ENCODE measurements at regions not wholly inside any gene's neighbourhood (a gene's known extent, or its start where the extent isn't known, plus 50 kb on each side); places are given as distances from the start of the nearest gene placed in this dataset.

- TF ChIP-seq E2F4 (IDR thresholded peaks at IDR 0.05; ENCODE audit: low read depth, low read length): no peak
- TF ChIP-seq, protein P1, sequence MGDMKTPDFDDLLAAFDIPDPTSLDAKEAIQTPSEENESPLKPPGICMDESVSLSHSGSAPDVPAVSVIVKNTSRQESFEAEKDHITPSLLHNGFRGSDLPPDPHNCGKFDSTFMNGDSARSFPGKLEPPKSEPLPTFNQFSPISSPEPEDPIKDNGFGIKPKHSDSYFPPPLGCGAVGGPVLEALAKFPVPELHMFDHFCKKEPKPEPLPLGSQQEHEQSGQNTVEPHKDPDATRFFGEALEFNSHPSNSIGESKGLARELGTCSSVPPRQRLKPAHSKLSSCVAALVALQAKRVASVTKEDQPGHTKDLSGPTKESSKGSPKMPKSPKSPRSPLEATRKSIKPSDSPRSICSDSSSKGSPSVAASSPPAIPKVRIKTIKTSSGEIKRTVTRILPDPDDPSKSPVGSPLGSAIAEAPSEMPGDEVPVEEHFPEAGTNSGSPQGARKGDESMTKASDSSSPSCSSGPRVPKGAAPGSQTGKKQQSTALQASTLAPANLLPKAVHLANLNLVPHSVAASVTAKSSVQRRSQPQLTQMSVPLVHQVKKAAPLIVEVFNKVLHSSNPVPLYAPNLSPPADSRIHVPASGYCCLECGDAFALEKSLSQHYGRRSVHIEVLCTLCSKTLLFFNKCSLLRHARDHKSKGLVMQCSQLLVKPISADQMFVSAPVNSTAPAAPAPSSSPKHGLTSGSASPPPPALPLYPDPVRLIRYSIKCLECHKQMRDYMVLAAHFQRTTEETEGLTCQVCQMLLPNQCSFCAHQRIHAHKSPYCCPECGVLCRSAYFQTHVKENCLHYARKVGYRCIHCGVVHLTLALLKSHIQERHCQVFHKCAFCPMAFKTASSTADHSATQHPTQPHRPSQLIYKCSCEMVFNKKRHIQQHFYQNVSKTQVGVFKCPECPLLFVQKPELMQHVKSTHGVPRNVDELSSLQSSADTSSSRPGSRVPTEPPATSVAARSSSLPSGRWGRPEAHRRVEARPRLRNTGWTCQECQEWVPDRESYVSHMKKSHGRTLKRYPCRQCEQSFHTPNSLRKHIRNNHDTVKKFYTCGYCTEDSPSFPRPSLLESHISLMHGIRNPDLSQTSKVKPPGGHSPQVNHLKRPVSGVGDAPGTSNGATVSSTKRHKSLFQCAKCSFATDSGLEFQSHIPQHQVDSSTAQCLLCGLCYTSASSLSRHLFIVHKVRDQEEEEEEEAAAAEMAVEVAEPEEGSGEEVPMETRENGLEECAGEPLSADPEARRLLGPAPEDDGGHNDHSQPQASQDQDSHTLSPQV (IDR thresholded peaks at IDR 0.05): no peak
These were observed 197.7 kb downstream of the MC4R start (continued) for GRCh38 chr18:60174832-60175231.

DNA sequence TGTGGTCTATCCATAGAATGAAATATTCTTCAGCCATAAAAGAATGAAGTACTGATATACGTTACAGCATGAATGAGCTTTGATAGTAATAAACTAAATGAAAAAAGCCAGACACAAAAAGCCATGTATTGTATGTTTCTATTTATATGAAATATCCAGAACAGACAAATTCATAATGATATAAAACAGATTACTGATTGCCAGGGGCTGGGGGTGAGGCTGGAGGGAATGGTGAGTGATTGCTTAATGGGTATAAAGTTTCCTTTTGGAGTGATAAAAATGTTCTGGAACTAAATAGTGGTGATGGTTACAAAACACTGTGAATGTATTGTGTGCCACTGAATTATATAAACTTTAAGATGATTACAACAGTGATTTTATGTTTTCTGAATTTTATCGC lies 200.5 kb downstream of the MC4R start:
- Histone ChIP-seq H3K27me3 (replicated peaks in 1 of 2; ENCODE audit: control insufficient read depth in 2 of 2, insufficient read depth in 2 of 2, low read length in 1 of 2) (no peaks in the 10 kb centered on the region), H3K4me2 (ENCODE audit: control insufficient read depth, insufficient read depth) (no peak overlapping the region), H2AFZ (ENCODE audit: control insufficient read depth, low read depth, low read length) (no peak overlapping the region), H3K27ac (ENCODE audit: control insufficient read depth, insufficient read depth) (no peak overlapping the region), H3K4me3 (no peak overlapping the region), H3K4me1 (ENCODE audit: control insufficient read depth, insufficient read depth, low read length) (no peaks in the 10 kb centered on the region), H3K36me3 (ENCODE audit: control insufficient read depth in 2 of 2, insufficient read depth in 2 of 2, low read length in 1 of 2) (no peaks in the 10 kb centered on the region), H4K20me1 (ENCODE audit: control insufficient read depth, insufficient read depth) (no peaks in the 10 kb centered on the region), H3K9ac (ENCODE audit: control insufficient read depth, insufficient read depth, low read length) (no peak overlapping the region), H3K9me3 (replicated peaks; ENCODE audit: control insufficient read depth, insufficient read depth, low read length) (no peaks in the 10 kb centered on the region), H3K79me2 (ENCODE audit: control insufficient read depth, insufficient read depth, low read length) (no peaks in the 10 kb centered on the region)
- ChIA-PET CTCF (interaction anchor here (0.9 kb wide), 1 partner anchor 10 kb away, joined by 4 read pairs; no protein-coding TSS in a partner anchor), RAD21 (ENCODE audit: unreplicated experiment) (no interaction called here), POLR2A (no interaction called here), SMC1A (ENCODE audit: uncharacterized antibody, unreplicated experiment) (no interaction called here)
- DNase-seq (ENCODE audit: low read depth, low spot score) (no peak), ATAC-seq (no peak), FAIRE-seq (no peak)
- intact Hi-C loops (cut with micrococcal nuclease; ENCODE audit: unreplicated experiment) (no loop called here), in situ Hi-C loops (cut with MboI) (no loop called here)
- no TSS peak for BruUV-seq (replicated peaks)
- TF ChIP-seq FOXM1 (IDR thresholded peaks at IDR 0.05; ENCODE audit: low read depth, low read length) (no peak), POLR2A (IDR thresholded peaks at IDR 0.05; ENCODE audit: low read depth, low read length) (no peak), BMI1 (IDR thresholded peaks at IDR 0.05; ENCODE audit: borderline replicate concordance) (no peak), IRF3 (IDR thresholded peaks at IDR 0.05) (no peak), JUND (IDR thresholded peaks at IDR 0.05; ENCODE audit: low read depth, low read length) (no peak)
- TF ChIP-seq, protein P2, sequence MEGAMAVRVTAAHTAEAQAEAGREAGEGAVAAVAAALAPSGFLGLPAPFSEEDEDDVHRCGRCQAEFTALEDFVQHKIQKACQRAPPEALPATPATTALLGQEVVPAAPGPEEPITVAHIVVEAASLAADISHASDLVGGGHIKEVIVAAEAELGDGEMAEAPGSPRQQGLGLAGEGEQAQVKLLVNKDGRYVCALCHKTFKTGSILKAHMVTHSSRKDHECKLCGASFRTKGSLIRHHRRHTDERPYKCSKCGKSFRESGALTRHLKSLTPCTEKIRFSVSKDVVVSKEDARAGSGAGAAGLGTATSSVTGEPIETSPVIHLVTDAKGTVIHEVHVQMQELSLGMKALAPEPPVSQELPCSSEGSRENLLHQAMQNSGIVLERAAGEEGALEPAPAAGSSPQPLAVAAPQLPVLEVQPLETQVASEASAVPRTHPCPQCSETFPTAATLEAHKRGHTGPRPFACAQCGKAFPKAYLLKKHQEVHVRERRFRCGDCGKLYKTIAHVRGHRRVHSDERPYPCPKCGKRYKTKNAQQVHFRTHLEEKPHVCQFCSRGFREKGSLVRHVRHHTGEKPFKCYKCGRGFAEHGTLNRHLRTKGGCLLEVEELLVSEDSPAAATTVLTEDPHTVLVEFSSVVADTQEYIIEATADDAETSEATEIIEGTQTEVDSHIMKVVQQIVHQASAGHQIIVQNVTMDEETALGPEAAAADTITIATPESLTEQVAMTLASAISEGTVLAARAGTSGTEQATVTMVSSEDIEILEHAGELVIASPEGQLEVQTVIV (IDR thresholded peaks at IDR 0.05; ENCODE audit: borderline replicate concordance, partially characterized antibody): no peak
- WGBS (ENCODE audit: insufficient coverage, insufficient replicate concordance, low lambda C conversion rate, missing lambda C conversion rate): 19% methylated on average over 2 of the region's 2 CpGs

Data from GM12878 (cell line).